HL-60 (cell line): ENCODE measurements at regions not wholly inside any gene's neighbourhood (a gene's known extent, or its start where the extent isn't known, plus 50 kb on each side); places are given as distances from the start of the nearest gene placed in this dataset.

Experiments used
- GABPA ChIP-seq: IDR thresholded peaks from 2 replicates; pipeline ENCODE4 v1.6.1; 2012; ENCODE audit warnings: low read depth
- POLR2AphosphoS5 ChIP-seq: IDR thresholded peaks from 2 replicates; pipeline ENCODE4 v1.6.1; 2012; ENCODE audit warnings: low read depth
- SPI1 ChIP-seq: IDR thresholded peaks from 2 replicates; pipeline ENCODE4 v1.6.1; 2012; ENCODE audit warnings: low read depth, mild to moderate bottlenecking, borderline replicate concordance
- TF ChIP-seq, protein P1 (sequence below): IDR thresholded peaks from one replicate; pipeline ENCODE4 v1.5.1; 2011; ENCODE audit warnings: low read length, control low read depth, inconsistent platforms; ENCODE audit not compliant: insufficient read depth
- TF ChIP-seq, protein P2 (sequence below): IDR thresholded peaks from 2 replicates; pipeline ENCODE4 v1.6.1; 2012; ENCODE audit warnings: low read depth; ENCODE audit not compliant: insufficient replicate concordance

DNA sequence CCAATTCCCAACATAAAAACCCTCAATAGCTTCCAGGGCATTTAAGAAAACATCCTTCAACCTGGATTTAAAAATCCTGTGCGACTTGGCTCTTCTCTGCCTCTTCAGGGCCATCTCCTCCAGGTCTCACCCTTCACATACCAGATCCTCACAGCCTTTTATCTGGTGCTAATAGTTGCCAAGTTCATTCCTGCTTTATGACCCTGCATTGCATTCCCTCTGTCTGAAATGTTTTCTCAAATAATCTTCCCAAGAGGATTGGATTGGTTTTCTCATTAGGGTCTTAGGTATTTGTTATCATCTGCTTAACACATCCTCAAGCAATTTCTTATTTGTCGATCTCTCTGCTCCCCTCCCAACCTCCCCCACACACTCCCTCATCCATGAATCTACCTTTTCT, 832.0 kb downstream of the GALC start:
- TF ChIP-seq, protein P1, sequence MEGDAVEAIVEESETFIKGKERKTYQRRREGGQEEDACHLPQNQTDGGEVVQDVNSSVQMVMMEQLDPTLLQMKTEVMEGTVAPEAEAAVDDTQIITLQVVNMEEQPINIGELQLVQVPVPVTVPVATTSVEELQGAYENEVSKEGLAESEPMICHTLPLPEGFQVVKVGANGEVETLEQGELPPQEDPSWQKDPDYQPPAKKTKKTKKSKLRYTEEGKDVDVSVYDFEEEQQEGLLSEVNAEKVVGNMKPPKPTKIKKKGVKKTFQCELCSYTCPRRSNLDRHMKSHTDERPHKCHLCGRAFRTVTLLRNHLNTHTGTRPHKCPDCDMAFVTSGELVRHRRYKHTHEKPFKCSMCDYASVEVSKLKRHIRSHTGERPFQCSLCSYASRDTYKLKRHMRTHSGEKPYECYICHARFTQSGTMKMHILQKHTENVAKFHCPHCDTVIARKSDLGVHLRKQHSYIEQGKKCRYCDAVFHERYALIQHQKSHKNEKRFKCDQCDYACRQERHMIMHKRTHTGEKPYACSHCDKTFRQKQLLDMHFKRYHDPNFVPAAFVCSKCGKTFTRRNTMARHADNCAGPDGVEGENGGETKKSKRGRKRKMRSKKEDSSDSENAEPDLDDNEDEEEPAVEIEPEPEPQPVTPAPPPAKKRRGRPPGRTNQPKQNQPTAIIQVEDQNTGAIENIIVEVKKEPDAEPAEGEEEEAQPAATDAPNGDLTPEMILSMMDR, result no peak
- no peak for TF ChIP-seq GABPA
- no peak for TF ChIP-seq POLR2AphosphoS5
- TF ChIP-seq, protein P2, sequence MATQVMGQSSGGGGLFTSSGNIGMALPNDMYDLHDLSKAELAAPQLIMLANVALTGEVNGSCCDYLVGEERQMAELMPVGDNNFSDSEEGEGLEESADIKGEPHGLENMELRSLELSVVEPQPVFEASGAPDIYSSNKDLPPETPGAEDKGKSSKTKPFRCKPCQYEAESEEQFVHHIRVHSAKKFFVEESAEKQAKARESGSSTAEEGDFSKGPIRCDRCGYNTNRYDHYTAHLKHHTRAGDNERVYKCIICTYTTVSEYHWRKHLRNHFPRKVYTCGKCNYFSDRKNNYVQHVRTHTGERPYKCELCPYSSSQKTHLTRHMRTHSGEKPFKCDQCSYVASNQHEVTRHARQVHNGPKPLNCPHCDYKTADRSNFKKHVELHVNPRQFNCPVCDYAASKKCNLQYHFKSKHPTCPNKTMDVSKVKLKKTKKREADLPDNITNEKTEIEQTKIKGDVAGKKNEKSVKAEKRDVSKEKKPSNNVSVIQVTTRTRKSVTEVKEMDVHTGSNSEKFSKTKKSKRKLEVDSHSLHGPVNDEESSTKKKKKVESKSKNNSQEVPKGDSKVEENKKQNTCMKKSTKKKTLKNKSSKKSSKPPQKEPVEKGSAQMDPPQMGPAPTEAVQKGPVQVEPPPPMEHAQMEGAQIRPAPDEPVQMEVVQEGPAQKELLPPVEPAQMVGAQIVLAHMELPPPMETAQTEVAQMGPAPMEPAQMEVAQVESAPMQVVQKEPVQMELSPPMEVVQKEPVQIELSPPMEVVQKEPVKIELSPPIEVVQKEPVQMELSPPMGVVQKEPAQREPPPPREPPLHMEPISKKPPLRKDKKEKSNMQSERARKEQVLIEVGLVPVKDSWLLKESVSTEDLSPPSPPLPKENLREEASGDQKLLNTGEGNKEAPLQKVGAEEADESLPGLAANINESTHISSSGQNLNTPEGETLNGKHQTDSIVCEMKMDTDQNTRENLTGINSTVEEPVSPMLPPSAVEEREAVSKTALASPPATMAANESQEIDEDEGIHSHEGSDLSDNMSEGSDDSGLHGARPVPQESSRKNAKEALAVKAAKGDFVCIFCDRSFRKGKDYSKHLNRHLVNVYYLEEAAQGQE, result no peak
- TF ChIP-seq SPI1, result no peak
